DND-41 (cell line): ENCODE measurements at regions not wholly inside any gene's neighbourhood (a gene's known extent, or its start where the extent isn't known, plus 50 kb on each side); places are given as distances from the start of the nearest gene placed in this dataset.

Experiments
- EZH2 ChIP-seq: IDR thresholded peaks from 3 replicates; pipeline ENCODE4 v1.6.1; 2012; ENCODE audit warnings: borderline replicate concordance, low read depth, mild to moderate bottlenecking, moderate library complexity, low read length, inconsistent platforms; ENCODE audit not compliant: severe bottlenecking
- TF ChIP-seq, protein P1 (sequence below): IDR thresholded peaks from 2 replicates; pipeline ENCODE4 v1.5.1; 2012; ENCODE audit warnings: borderline replicate concordance, low read length, moderate library complexity, mild to moderate bottlenecking; ENCODE audit not compliant: poor library complexity, severe bottlenecking; ENCODE audit errors: extremely low read depth

DNA sequence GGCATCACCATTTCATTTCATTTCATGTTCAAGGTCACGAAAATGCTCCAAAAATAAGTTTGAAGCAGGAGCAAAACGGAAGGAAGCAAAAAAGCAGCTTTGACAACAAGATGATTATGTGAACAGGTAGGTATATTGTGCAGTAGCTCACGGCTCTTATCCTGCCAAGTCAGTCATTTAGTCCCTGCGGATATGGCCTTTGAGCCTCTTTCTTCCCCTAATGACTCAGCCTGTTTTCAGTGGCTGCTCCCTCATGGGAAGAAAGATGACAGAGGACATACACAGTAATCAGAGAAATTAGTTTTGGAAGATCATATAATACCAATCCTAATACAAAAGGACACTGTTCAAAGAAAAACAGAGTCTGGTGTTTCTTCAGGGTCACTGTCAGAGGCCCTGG lies 155.8 kb upstream of the GRAMD2B start:
- TF ChIP-seq, protein P1, sequence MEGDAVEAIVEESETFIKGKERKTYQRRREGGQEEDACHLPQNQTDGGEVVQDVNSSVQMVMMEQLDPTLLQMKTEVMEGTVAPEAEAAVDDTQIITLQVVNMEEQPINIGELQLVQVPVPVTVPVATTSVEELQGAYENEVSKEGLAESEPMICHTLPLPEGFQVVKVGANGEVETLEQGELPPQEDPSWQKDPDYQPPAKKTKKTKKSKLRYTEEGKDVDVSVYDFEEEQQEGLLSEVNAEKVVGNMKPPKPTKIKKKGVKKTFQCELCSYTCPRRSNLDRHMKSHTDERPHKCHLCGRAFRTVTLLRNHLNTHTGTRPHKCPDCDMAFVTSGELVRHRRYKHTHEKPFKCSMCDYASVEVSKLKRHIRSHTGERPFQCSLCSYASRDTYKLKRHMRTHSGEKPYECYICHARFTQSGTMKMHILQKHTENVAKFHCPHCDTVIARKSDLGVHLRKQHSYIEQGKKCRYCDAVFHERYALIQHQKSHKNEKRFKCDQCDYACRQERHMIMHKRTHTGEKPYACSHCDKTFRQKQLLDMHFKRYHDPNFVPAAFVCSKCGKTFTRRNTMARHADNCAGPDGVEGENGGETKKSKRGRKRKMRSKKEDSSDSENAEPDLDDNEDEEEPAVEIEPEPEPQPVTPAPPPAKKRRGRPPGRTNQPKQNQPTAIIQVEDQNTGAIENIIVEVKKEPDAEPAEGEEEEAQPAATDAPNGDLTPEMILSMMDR: no peak
- TF ChIP-seq EZH2: no peak
